ENCODE measurements at regions not wholly inside any gene's neighbourhood (a gene's known extent, or its start where the extent isn't known, plus 50 kb on each side); places are given as distances from the start of the nearest gene placed in this dataset.

GRCh38 chr2:18639756-18640453, 50.5 kb upstream of the NT5C1B start:
- DNase-seq, result no peak

All from CD4-positive, alpha-beta T cell treated with Interleukin-21 for 1 hour (primary cell).